Stimulated activated CD8-positive, alpha-beta memory T cell treated with anti-CD3 and anti-CD28 coated beads, Interleukin-12 subunit alpha, Interleukin-12 subunit beta, amount 100 ng/mL, for 24 hours (primary cell): ENCODE measurements at regions not wholly inside any gene's neighbourhood (a gene's known extent, or its start where the extent isn't known, plus 50 kb on each side); places are given as distances from the start of the nearest gene placed in this dataset.

Source experiments
- DNase-seq: peaks from one replicate; pipeline ENCODE4 v3.0.0-alpha.2; 2020; ENCODE audit errors: extremely low read depth

GRCh38 chr5:82336226-82336958 is 58.2 kb upstream of the RPS23 start:
- no peak for DNase-seq

- DNase-seq = no peak
These were observed 57.7 kb upstream of the RPS23 start for GRCh38 chr5:82335806-82336205.

GRCh38 chr5:82334856-82335255 is 56.7 kb upstream of the RPS23 start:
- no peak for DNase-seq

GRCh38 chr5:82334085-82334692 is 56.0 kb upstream of the RPS23 start:
- no peak for DNase-seq

GRCh38 chr5:82332886-82333615 is 54.9 kb upstream of the RPS23 start:
- no peak for DNase-seq

GRCh38 chr5:82332064-82332855 is 54.1 kb upstream of the RPS23 start:
- no peak for DNase-seq

- DNase-seq = no peak
These were observed 53.4 kb upstream of the RPS23 start for GRCh38 chr5:82331557-82331956.

- DNase-seq = no peak
These were observed 52.5 kb upstream of the RPS23 start for GRCh38 chr5:82330530-82331270.

GRCh38 chr5:82329393-82329792 is 51.2 kb upstream of the RPS23 start:
- no peak for DNase-seq
